NB4 (cell line): ENCODE measurements at regions not wholly inside any gene's neighbourhood (a gene's known extent, or its start where the extent isn't known, plus 50 kb on each side); places are given as distances from the start of the nearest gene placed in this dataset.

Source experiments
- DNase-seq: peaks from one replicate; pipeline ENCODE4 v3.0.0; 2010; ENCODE audit warnings: low read depth
- H3K4me3 ChIP-seq: one replicate; pipeline ENCODE4 v1.5.1; 2011; ENCODE audit warnings: mild to moderate bottlenecking, low read depth, low read length, moderate library complexity
- CTCF ChIP-seq: IDR thresholded peaks from one replicate; pipeline ENCODE4 v1.5.1; 2012; ENCODE audit warnings: low read depth, low read length
- MAX ChIP-seq: IDR thresholded peaks from 2 replicates; pipeline ENCODE4 v1.6.1; 2011; ENCODE audit warnings: low read depth, low read length
- MYC ChIP-seq: IDR thresholded peaks from 2 replicates; pipeline ENCODE4 v1.6.1; 2011; ENCODE audit warnings: low read depth, low read length
- POLR2A ChIP-seq: IDR thresholded peaks from 2 replicates; pipeline ENCODE4 v1.6.1; 2011; ENCODE audit warnings: mild to moderate bottlenecking; ENCODE audit not compliant: insufficient read length; ENCODE audit errors: extremely low read depth

GRCh38 chr1:38105267-38105666, 58.7 kb upstream of the POU3F1 start:
- no peak for TF ChIP-seq CTCF
- TF ChIP-seq POLR2A = no peak
- no peak for TF ChIP-seq MAX
- no peak for TF ChIP-seq MYC
- no peak overlapping the region for H3K4me3 ChIP-seq
- DNase-seq = no peak

GRCh38 chr1:38102636-38103035, 56.0 kb upstream of the POU3F1 start:
- no peak overlapping the region for H3K4me3 ChIP-seq
- DNase-seq = no peak
- TF ChIP-seq MYC (no peak), MAX (no peak), POLR2A (no peak), CTCF (no peak)

- no peak overlapping the region for H3K4me3 ChIP-seq
- no peak for DNase-seq
- TF ChIP-seq MYC (no peak), CTCF (no peak), MAX (no peak), POLR2A (no peak)
Observed at GRCh38 chr1:38101037-38101785, 54.6 kb upstream of the POU3F1 start.

GRCh38 chr1:38098101-38098847, 51.7 kb upstream of the POU3F1 start:
- TF ChIP-seq CTCF (no peak), MAX (no peak), MYC (no peak), POLR2A (no peak)
- no peak overlapping the region for H3K4me3 ChIP-seq
- DNase-seq = no peak

- no peak for DNase-seq
- TF ChIP-seq MYC (no peak), MAX (no peak), CTCF (no peak), POLR2A (no peak)
- no peak overlapping the region for H3K4me3 ChIP-seq
Observed at GRCh38 chr1:38097284-38097898, 50.8 kb upstream of the POU3F1 start.
